HL-60 (cell line): ENCODE measurements at regions not wholly inside any gene's neighbourhood (a gene's known extent, or its start where the extent isn't known, plus 50 kb on each side); places are given as distances from the start of the nearest gene placed in this dataset.
"Not testable (repeated sequence)": the region's sequence is repeated elsewhere in the genome, so short reads cannot be mapped to it uniquely, and the experiment has no call there.

Source experiments
- CTCF ChIP-seq: IDR thresholded peaks from one replicate; pipeline ENCODE4 v1.5.1; 2011; ENCODE audit warnings: low read length, control low read depth, inconsistent platforms; ENCODE audit not compliant: insufficient read depth
- GABPA ChIP-seq: IDR thresholded peaks from 2 replicates; pipeline ENCODE4 v1.6.1; 2012; ENCODE audit warnings: low read depth
- POLR2AphosphoS5 ChIP-seq: IDR thresholded peaks from 2 replicates; pipeline ENCODE4 v1.6.1; 2012; ENCODE audit warnings: low read depth
- REST ChIP-seq: IDR thresholded peaks from 2 replicates; pipeline ENCODE4 v1.6.1; 2012; ENCODE audit warnings: low read depth; ENCODE audit not compliant: insufficient replicate concordance
- SPI1 ChIP-seq: IDR thresholded peaks from 2 replicates; pipeline ENCODE4 v1.6.1; 2012; ENCODE audit warnings: low read depth, mild to moderate bottlenecking, borderline replicate concordance

- not testable (repeated sequence) for TF ChIP-seq CTCF, GABPA, POLR2AphosphoS5, REST, SPI1
Observed at GRCh38 chr12:102304667-102305066, 107.0 kb upstream of the PMCH start.
